LNCaP clone FGC (cell line): ENCODE measurements at regions not wholly inside any gene's neighbourhood (a gene's known extent, or its start where the extent isn't known, plus 50 kb on each side); places are given as distances from the start of the nearest gene placed in this dataset.
"Not testable (repeated sequence)": the region's sequence is repeated elsewhere in the genome, so short reads cannot be mapped to it uniquely, and the experiment has no call there.

Source experiments
- DNase-seq: peaks from one replicate; pipeline ENCODE4 v3.0.0-alpha.2; 2011; ENCODE audit warnings: low read depth
- H3K4me3 ChIP-seq: 2 replicates; pipeline ENCODE4 v1.5.1; 2011; ENCODE audit warnings: mild to moderate bottlenecking, low read depth, low read length, control low read depth
- TF ChIP-seq, protein P1 (sequence below): IDR thresholded peaks from 2 replicates; pipeline ENCODE4 v1.5.1; 2012; ENCODE audit warnings: mild to moderate bottlenecking; ENCODE audit not compliant: control insufficient read depth, insufficient read depth; ENCODE audit errors: extremely low read depth

DNA sequence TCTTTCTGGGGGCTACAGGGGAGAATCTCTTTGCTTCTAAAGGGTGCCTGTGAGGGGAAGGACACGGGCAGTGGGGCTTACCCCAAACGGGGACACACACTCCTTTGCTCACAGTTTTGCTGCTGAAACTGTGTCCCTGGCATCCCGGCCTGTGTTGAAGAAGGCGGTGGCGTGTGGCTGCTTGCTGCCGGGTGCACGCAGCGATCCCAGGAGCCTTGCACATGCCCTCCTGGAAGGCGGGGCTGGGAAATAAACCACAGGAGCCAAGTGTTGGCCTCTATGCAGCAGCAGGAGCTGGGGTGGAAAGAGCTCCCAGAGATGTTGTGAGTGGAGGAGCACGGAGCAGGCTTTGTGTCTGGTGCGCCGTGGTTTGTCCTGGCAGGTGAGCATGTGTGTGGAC lies 131.0 kb upstream of the CIBAR2 start:
- DNase-seq: no peak
- no peak overlapping the region for H3K4me3 ChIP-seq
- TF ChIP-seq, protein P1, sequence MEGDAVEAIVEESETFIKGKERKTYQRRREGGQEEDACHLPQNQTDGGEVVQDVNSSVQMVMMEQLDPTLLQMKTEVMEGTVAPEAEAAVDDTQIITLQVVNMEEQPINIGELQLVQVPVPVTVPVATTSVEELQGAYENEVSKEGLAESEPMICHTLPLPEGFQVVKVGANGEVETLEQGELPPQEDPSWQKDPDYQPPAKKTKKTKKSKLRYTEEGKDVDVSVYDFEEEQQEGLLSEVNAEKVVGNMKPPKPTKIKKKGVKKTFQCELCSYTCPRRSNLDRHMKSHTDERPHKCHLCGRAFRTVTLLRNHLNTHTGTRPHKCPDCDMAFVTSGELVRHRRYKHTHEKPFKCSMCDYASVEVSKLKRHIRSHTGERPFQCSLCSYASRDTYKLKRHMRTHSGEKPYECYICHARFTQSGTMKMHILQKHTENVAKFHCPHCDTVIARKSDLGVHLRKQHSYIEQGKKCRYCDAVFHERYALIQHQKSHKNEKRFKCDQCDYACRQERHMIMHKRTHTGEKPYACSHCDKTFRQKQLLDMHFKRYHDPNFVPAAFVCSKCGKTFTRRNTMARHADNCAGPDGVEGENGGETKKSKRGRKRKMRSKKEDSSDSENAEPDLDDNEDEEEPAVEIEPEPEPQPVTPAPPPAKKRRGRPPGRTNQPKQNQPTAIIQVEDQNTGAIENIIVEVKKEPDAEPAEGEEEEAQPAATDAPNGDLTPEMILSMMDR: no peak

GRCh38 chr16:85244452-85244851 lies 132.2 kb upstream of the CIBAR2 start:
- not testable (repeated sequence) for H3K4me3 ChIP-seq, DNase-seq

DNA sequence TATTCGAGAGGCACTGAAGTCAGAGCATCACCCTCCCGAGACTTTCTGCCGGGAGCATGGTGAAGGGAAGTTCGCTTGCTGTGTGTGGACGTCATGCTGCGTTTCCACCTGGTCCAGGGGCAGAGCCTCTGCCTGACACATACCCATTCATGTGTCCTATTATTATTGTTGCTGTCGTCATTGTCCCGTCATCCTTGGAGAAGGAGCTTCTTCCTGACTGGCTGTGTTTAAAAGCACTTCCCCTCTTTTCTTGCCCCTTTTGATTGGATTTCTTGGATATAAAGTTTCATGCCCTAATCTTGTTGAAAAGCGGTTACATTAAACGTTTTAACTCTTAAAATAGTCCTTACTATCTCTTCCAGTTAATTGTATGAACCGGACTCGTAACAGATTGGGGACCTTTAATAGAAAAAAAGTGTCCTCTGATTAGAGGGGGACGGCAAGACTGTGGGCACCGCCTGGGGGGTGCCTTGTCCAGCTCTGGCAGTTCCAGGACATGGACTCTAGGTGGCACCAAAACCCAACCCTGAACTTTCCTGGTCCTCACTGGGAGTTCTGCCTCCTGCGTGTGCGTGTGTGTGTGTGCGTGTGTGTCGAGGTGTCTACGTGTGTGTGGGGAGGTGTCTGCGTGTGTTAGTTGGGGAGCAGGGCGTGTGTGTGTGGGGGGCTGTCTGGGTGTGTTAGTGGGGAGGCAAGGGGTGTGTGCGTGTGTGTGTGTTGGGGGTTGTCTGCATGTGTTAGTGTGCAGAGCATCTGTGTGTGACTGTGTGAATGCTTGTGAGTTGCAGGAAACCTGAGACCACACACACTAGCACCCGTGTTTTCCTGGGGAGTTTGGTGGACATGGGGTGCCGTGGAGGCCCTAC lies 133.3 kb upstream of the CIBAR2 start:
- TF ChIP-seq, protein P1: peak; percentile 77
- H3K4me3 ChIP-seq: no peak overlapping the region
- DNase-seq: no peak

DNA sequence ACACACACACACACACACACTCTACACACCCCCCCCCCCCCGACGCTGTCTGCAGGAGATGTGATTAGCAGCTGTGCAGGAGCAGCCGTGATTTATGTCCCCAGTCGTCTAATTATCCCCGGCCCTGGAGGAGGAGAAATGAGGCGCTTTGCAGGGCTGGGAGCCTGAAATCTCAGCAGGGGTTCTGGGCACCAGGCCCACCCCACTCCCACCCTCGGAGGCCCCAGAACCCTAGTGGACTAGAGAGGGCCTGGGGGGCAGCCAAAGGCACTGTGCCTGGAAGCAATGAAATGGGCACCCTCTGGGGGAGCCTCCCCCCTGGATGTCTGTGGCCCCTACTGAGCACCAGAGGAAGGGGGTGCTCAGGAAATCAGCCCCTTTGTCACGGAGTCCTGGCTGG lies 134.2 kb upstream of the CIBAR2 start:
- no peak for DNase-seq
- TF ChIP-seq, protein P1: no peak
- no peak overlapping the region for H3K4me3 ChIP-seq

GRCh38 chr16:85246973-85247372 lies 134.7 kb upstream of the CIBAR2 start:
- TF ChIP-seq, protein P1: no peak
- DNase-seq: no peak
- H3K4me3 ChIP-seq: no peak overlapping the region

GRCh38 chr16:85248342-85248741 lies 136.1 kb upstream of the CIBAR2 start:
- no peak overlapping the region for H3K4me3 ChIP-seq
- TF ChIP-seq, protein P1: no peak

DNA sequence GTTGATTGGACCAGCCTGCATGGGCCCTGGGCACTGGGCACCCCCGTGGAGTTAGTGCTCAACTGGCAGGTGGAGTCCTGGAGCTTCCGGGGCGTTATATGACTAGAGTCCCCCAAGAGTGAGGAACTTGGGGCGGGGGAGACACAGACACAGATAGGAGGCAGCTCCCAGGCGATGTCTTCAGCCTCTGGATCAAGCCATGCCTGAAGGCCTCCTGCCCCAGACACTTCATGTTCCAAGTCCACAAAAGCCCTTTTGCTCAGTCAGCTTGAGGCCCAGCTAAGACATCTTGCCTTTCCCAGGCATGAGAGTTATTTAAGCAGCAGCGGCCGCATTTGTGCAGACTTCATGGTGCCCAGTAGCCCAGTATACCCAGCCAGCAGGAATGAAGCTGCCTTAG lies 136.6 kb upstream of the CIBAR2 start:
- TF ChIP-seq, protein P1: no peak
- DNase-seq: no peak
- H3K4me3 ChIP-seq: no peak overlapping the region

More at GRCh38 chr16:85248342-85248741, 136.1 kb upstream of the CIBAR2 start:
- no peak for DNase-seq
